H1 (cell line): ENCODE measurements at regions not wholly inside any gene's neighbourhood (a gene's known extent, or its start where the extent isn't known, plus 50 kb on each side); places are given as distances from the start of the nearest gene placed in this dataset.

ENCODE experiments used
- CTCF ChIA-PET: fragments of 300-600 bp; sonication (Branson Sonifier 250); formaldehyde crosslinking; loops from one replicate; lab custom pipeline; 2021; ENCODE audit not compliant: partially characterized antibody; lab: Charles Lee
- POLR2A ChIA-PET: fragments of 300-600 bp; sonication (Branson Sonifier 250); formaldehyde crosslinking; loops from one replicate; lab custom pipeline; 2021; ENCODE audit warnings: inconsistent platforms; ENCODE audit not compliant: partially characterized antibody; lab: Charles Lee
- DNase-seq, 2 experiments: peaks; one replicate each; pipeline versions ENCODE4 v3.0.0 to v3.0.0-alpha.2; 2010 to 2022; ENCODE audit warnings: low spot score in 2 of 2, low read depth in 1 of 2, mixed read lengths in 1 of 2
- FAIRE-seq: peaks from 2 replicates; lab custom pipeline; 2011; peaks lifted over from hg19 to GRCh38; lab: Jason Lieb, UNC
- H2AFZ ChIP-seq: 2 replicates; pipeline ENCODE4 v1.8.1; 2012; ENCODE audit warnings: low read length, inconsistent platforms
- H2AK5ac ChIP-seq: 2 replicates; pipeline ENCODE4 v1.6.1; 2013; ENCODE audit warnings: low read depth, low read length
- H2BK120ac ChIP-seq: replicated peaks from 2 replicates; pipeline ENCODE3; 2013; ENCODE audit warnings: low read depth, low read length, inconsistent platforms
- H2BK12ac ChIP-seq: 2 replicates; pipeline ENCODE4 v1.6.1; 2013; ENCODE audit warnings: low read depth, low read length
- H2BK15ac ChIP-seq: 2 replicates; pipeline ENCODE4 v1.6.1; 2013; ENCODE audit warnings: low read length
- H2BK20ac ChIP-seq: 2 replicates; pipeline ENCODE4 v1.6.1; 2013; ENCODE audit warnings: low read length
- H2BK5ac ChIP-seq: 2 replicates; pipeline ENCODE4 v1.6.1; 2013; ENCODE audit warnings: low read depth, low read length
- H3K14ac ChIP-seq: 2 replicates; pipeline ENCODE4 v1.6.1; 2013; ENCODE audit warnings: inconsistent platforms; ENCODE audit not compliant: insufficient read length
- H3K18ac ChIP-seq: 2 replicates; pipeline ENCODE4 v1.6.1; 2013; ENCODE audit warnings: low read length; ENCODE audit errors: extremely low read depth
- H3K23ac ChIP-seq: 2 replicates; pipeline ENCODE4 v1.6.1; 2013; ENCODE audit warnings: inconsistent platforms; ENCODE audit not compliant: insufficient read length
- H3K23me2 ChIP-seq: 2 replicates; pipeline ENCODE4 v1.6.1; 2013; ENCODE audit warnings: low read depth, low read length
- H3K27ac ChIP-seq: 2 replicates; pipeline ENCODE4 v1.6.1; 2011; ENCODE audit warnings: low read depth, low read length, inconsistent platforms
- H3K27me3 ChIP-seq, 4 experiments: replicated peaks in 1 of 4; 1 replicate in 1 of 4; 2 replicates in 3 of 4; pipeline versions ENCODE4 v1.6.1 to v1.8.1; 2011 to 2013; ENCODE audit warnings: low read length in 3 of 4, mild to moderate bottlenecking in 3 of 4, inconsistent platforms in 2 of 4, mixed read lengths in 2 of 4, moderate library complexity in 1 of 4; ENCODE audit not compliant: control insufficient read depth in 3 of 4, insufficient read depth in 3 of 4; ENCODE audit errors: extremely low read depth in 1 of 4
- H3K36me3 ChIP-seq, 4 experiments: 2 replicates each; pipeline versions ENCODE4 v1.6.1 to v1.8.1; 2011 to 2013; ENCODE audit warnings: mild to moderate bottlenecking in 4 of 4, low read length in 3 of 4, moderate library complexity in 2 of 4, control low read depth in 1 of 4, inconsistent platforms in 1 of 4; ENCODE audit not compliant: insufficient read depth in 4 of 4, control insufficient read depth in 2 of 4
- H3K4ac ChIP-seq: replicated peaks from 2 replicates; pipeline ENCODE3; 2013; ENCODE audit warnings: low read length, low read depth, mixed read lengths, inconsistent platforms; ENCODE audit not compliant: insufficient read length
- H3K4me1 ChIP-seq, 4 experiments: replicated peaks in 1 of 4; 1 replicate in 1 of 4; 2 replicates in 3 of 4; pipeline versions ENCODE4 v1.6.1 to v1.8.1; 2011 to 2013; ENCODE audit warnings: low read length in 3 of 4, inconsistent platforms in 2 of 4, mixed read lengths in 1 of 4; ENCODE audit not compliant: insufficient read depth in 4 of 4, control insufficient read depth in 3 of 4
- H3K4me2 ChIP-seq, 2 experiments: 2 replicates each; pipeline versions ENCODE4 v1.6.1 to v1.8.1; 2011 to 2013; ENCODE audit warnings: low read depth in 2 of 2, low read length in 2 of 2, control low read depth in 1 of 2, inconsistent platforms in 1 of 2, mild to moderate bottlenecking in 1 of 2; ENCODE audit not compliant: insufficient read depth in 1 of 2
- H3K4me3 ChIP-seq, 4 experiments: fragments of 200-600, 300-600 bp in 1 of 4; sonication (generic), shearing (Covaris generic), sonication (Bioruptor Twin) in 1 of 4; 2 replicates each; pipeline versions ENCODE4 v1.5.1 to v1.8.1; 2011 to 2016; ENCODE audit warnings: low read length in 4 of 4, low read depth in 3 of 4, control low read depth in 2 of 4, inconsistent platforms in 2 of 4, mild to moderate bottlenecking in 2 of 4, mixed read lengths in 1 of 4, moderate library complexity in 1 of 4; ENCODE audit not compliant: insufficient read depth in 2 of 4; ENCODE audit errors: extremely low read depth in 1 of 4
- H3K56ac ChIP-seq: replicated peaks from 2 replicates; pipeline ENCODE3; 2013; ENCODE audit warnings: low read depth, mild to moderate bottlenecking, mixed read lengths, low read length, inconsistent platforms; ENCODE audit not compliant: insufficient read length
- H3K79me1 ChIP-seq: 2 replicates; pipeline ENCODE4 v1.6.1; 2013; ENCODE audit warnings: low read depth, low read length, control low read depth
- H3K79me2 ChIP-seq, 2 experiments: 2 replicates each; pipeline versions ENCODE4 v1.6.1 to v1.8.1; 2012 to 2013; ENCODE audit warnings: low read length in 2 of 2, mild to moderate bottlenecking in 2 of 2, inconsistent platforms in 1 of 2; ENCODE audit not compliant: insufficient read depth in 2 of 2, control insufficient read depth in 1 of 2
- H3K9ac ChIP-seq, 4 experiments: replicated peaks in 1 of 4; 1 replicate in 1 of 4; 2 replicates in 3 of 4; pipeline versions ENCODE4 v1.6.1 to v1.8.1; 2011 to 2013; ENCODE audit warnings: low read depth in 3 of 4, low read length in 3 of 4, control low read depth in 2 of 4, mild to moderate bottlenecking in 2 of 4, moderate library complexity in 2 of 4, inconsistent platforms in 1 of 4; ENCODE audit errors: extremely low read depth in 1 of 4
- H3K9me3 ChIP-seq, 2 experiments: 2 replicates each; pipeline versions ENCODE4 v1.6.1 to v1.8.1; 2012 to 2013; ENCODE audit warnings: mild to moderate bottlenecking in 2 of 2, moderate library complexity in 2 of 2, control low read depth in 1 of 2, inconsistent platforms in 1 of 2, low read depth in 1 of 2, low read length in 1 of 2, mixed read lengths in 1 of 2; ENCODE audit not compliant: insufficient read depth in 2 of 2
- H4K20me1 ChIP-seq, 2 experiments: replicated peaks in 1 of 2; 2 replicates each; pipeline versions ENCODE3 to v1.8.1; 2011 to 2013; ENCODE audit warnings: inconsistent platforms in 2 of 2, low read length in 2 of 2, mild to moderate bottlenecking in 1 of 2; ENCODE audit not compliant: insufficient read depth in 2 of 2, control insufficient read depth in 1 of 2
- H4K5ac ChIP-seq: 2 replicates; pipeline ENCODE4 v1.6.1; 2013; ENCODE audit warnings: low read length, low read depth, mixed read lengths, inconsistent platforms; ENCODE audit not compliant: insufficient read length
- H4K8ac ChIP-seq: 2 replicates; pipeline ENCODE4 v1.8.0; 2013; ENCODE audit warnings: mild to moderate bottlenecking, moderate library complexity, low read length, inconsistent platforms; ENCODE audit not compliant: insufficient read depth; ENCODE audit errors: extremely low read depth
- H4K91ac ChIP-seq: replicated peaks from 2 replicates; pipeline ENCODE3; 2013; ENCODE audit warnings: low read length, mixed read lengths, inconsistent platforms; ENCODE audit not compliant: insufficient read length
- BACH1 ChIP-seq: IDR thresholded peaks from 2 replicates; pipeline ENCODE4 v1.6.1; 2012; ENCODE audit warnings: low read length, improper control_type of control experiment
- BRCA1 ChIP-seq: IDR thresholded peaks from 2 replicates; pipeline ENCODE4 v1.6.1; 2012; ENCODE audit warnings: low read depth, low read length, improper control_type of control experiment
- CEBPB ChIP-seq: IDR thresholded peaks from 2 replicates; pipeline ENCODE4 v1.6.1; 2012; ENCODE audit warnings: low read depth, low read length
- NRF1 ChIP-seq: IDR thresholded peaks from 2 replicates; pipeline ENCODE4 v1.6.1; 2011; ENCODE audit warnings: mild to moderate bottlenecking, low read depth, low read length, improper control_type of control experiment
- RAD21 ChIP-seq, 2 experiments: IDR thresholded peaks in 1 of 2; conservative IDR thresholded peaks in 1 of 2; 2 replicates each; pipeline ENCODE4 v1.6.1; 2011; ENCODE audit warnings: low read depth in 2 of 2, low read length in 2 of 2, improper control_type of control experiment in 1 of 2, inconsistent platforms in 1 of 2, mild to moderate bottlenecking in 1 of 2, moderate library complexity in 1 of 2
- SUZ12 ChIP-seq: fragments of 200-600 bp; sonication (generic); IDR thresholded peaks from 2 replicates; pipeline ENCODE4 v1.6.1; 2012; ENCODE audit warnings: mild to moderate bottlenecking, inconsistent platforms, low read length, moderate library complexity, mixed read lengths
- TCF12 ChIP-seq: IDR thresholded peaks from 2 replicates; pipeline ENCODE4 v1.6.1; 2011; ENCODE audit warnings: low read depth, mild to moderate bottlenecking, low read length
- WGBS, 2 experiments: shearing (Covaris generic) in 1 of 2; methylation state at CpG; one replicate each; pipeline versions ENCODE4 v1.1.6 to v1.1.7; 2013 to 2015; ENCODE audit warnings: low lambda C conversion rate in 2 of 2, mixed read lengths in 2 of 2, inconsistent platforms in 1 of 2, low coverage in 1 of 2, missing lambda C conversion rate in 1 of 2; ENCODE audit not compliant: insufficient replicate concordance in 2 of 2, insufficient coverage in 1 of 2, insufficient read length in 1 of 2; ENCODE audit errors: extremely low coverage in 1 of 2, missing lambda C conversion rate in 1 of 2; 5-methylcytosine and 5-hydroxymethylcytosine counted together
- TF ChIP-seq, protein P1 (sequence below), 3 experiments: IDR thresholded peaks; 1 replicate in 2 of 3; 2 replicates in 1 of 3; pipeline versions ENCODE4 v1.5.1 to v1.6.1; 2011; ENCODE audit warnings: low read length in 3 of 3, mild to moderate bottlenecking in 3 of 3, inconsistent platforms in 2 of 3, low read depth in 1 of 3, moderate library complexity in 1 of 3; ENCODE audit not compliant: insufficient read depth in 1 of 3; ENCODE audit errors: control extremely low read depth in 1 of 3
- TF ChIP-seq, protein P2 (sequence below): IDR thresholded peaks from 2 replicates; pipeline ENCODE4 v1.6.1; 2012; ENCODE audit warnings: low read length, inconsistent platforms

DNA sequence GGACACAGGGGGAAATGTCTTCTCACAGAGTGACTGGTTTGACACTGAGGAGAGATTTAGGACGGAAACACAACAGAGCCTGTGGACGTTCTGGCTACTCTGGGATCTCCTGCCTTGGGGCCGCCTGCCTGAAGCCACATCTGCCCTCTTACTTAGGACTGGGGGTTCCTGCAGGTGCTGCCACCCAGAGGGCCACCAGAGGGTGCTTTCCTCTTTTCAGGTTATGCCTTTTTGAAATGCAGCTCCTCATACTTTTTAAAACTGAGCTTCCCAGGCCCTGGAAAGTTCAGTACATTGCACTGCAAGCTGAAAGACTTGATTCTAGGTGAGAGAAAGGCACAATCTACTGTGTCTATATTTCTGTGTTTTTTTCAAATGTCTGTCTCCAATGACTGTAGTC is 92.2 kb upstream of the PGRMC2 start:
- Histone ChIP-seq H3K27me3 (no peaks in the 10 kb centered on the region; a peak in 1 of 7 replicates), H3K4ac (no peak overlapping the region), H3K23ac (no peak overlapping the region), H3K79me2 (no peaks in the 10 kb centered on the region), H3K18ac (no peak overlapping the region), H3K23me2 (no peaks in the 10 kb centered on the region), H2BK120ac (no peak overlapping the region), H2BK12ac (no peak overlapping the region), H3K36me3 (no peaks in the 10 kb centered on the region), H3K27ac (no peak overlapping the region), H3K56ac (no peak overlapping the region), H2BK20ac (no peak overlapping the region), H3K9me3 (peaks cover 9 to 14% of the 10 kb centered on the region in 2 experiments; a peak in 3 of 4 replicates), H2AFZ (peak overlapping the region; percentile 87; the same call in 1 of the 2 replicates), H2AK5ac (no peak overlapping the region), H3K14ac (no peak overlapping the region), H4K91ac (no peak overlapping the region), H3K4me2 (no peak overlapping the region), H3K79me1 (no peaks in the 10 kb centered on the region), H3K9ac (no peak overlapping the region), H4K8ac (no peak overlapping the region), H3K4me1 (peaks cover 0 to 3% (median 0%) of the 10 kb centered on the region in 4 experiments; a peak in 4 of 7 replicates), H4K5ac (no peak overlapping the region), H2BK5ac (no peak overlapping the region), H4K20me1 (no peaks in the 10 kb centered on the region), H3K4me3 (no peak overlapping the region), H2BK15ac (no peak overlapping the region)
- ChIA-PET CTCF (interaction anchor here (0.8 to 2.5 kb wide), 10 partner anchors 10 to 194 kb away, joined by 3 to 10 read pairs (median 4); no protein-coding TSS in a partner anchor), POLR2A (interaction anchor here (1.0 kb wide), 1 partner anchor 433 kb away, joined by 5 read pairs; no protein-coding TSS in a partner anchor)
- FAIRE-seq = no peak
- 87% methylated on average over 3 of the region's 3 CpGs; no CpG with 5 or more reads in 1 of the 2 experiments for WGBS, 2 experiments
- peak in 1 of 2 experiments; percentile 64 for DNase-seq
- TF ChIP-seq, protein P1, sequence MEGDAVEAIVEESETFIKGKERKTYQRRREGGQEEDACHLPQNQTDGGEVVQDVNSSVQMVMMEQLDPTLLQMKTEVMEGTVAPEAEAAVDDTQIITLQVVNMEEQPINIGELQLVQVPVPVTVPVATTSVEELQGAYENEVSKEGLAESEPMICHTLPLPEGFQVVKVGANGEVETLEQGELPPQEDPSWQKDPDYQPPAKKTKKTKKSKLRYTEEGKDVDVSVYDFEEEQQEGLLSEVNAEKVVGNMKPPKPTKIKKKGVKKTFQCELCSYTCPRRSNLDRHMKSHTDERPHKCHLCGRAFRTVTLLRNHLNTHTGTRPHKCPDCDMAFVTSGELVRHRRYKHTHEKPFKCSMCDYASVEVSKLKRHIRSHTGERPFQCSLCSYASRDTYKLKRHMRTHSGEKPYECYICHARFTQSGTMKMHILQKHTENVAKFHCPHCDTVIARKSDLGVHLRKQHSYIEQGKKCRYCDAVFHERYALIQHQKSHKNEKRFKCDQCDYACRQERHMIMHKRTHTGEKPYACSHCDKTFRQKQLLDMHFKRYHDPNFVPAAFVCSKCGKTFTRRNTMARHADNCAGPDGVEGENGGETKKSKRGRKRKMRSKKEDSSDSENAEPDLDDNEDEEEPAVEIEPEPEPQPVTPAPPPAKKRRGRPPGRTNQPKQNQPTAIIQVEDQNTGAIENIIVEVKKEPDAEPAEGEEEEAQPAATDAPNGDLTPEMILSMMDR (IDR thresholded peaks at IDR 0.05; ENCODE audit: control extremely low read depth in 1 of 3, insufficient read depth in 1 of 3, low read depth in 1 of 3, low read length in 3 of 3) = peak; percentile 52 to 71 (median 62)
- TF ChIP-seq RAD21 (IDR thresholded peaks at IDR 0.05 in 1 of 2, conservative IDR thresholded peaks at IDR 0.05 in 1 of 2; ENCODE audit: low read depth in 2 of 2, low read length in 2 of 2) (peak; percentile 53 to 62), BACH1 (no peak), TCF12 (no peak), BRCA1 (no peak), CEBPB (no peak), SUZ12 (no peak), NRF1 (no peak)
- TF ChIP-seq, protein P2, sequence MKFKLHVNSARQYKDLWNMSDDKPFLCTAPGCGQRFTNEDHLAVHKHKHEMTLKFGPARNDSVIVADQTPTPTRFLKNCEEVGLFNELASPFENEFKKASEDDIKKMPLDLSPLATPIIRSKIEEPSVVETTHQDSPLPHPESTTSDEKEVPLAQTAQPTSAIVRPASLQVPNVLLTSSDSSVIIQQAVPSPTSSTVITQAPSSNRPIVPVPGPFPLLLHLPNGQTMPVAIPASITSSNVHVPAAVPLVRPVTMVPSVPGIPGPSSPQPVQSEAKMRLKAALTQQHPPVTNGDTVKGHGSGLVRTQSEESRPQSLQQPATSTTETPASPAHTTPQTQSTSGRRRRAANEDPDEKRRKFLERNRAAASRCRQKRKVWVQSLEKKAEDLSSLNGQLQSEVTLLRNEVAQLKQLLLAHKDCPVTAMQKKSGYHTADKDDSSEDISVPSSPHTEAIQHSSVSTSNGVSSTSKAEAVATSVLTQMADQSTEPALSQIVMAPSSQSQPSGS = no peak
